HT1080 (cell line): ENCODE measurements at regions not wholly inside any gene's neighbourhood (a gene's known extent, or its start where the extent isn't known, plus 50 kb on each side); places are given as distances from the start of the nearest gene placed in this dataset.

Experiments used
- DNase-seq: peaks from one replicate; pipeline ENCODE4 v3.0.0-alpha.2; 2015; ENCODE audit warnings: low read depth

- DNase-seq: no peak
These were observed 203.8 kb downstream of the RPLP1 start for GRCh38 chr15:69656271-69657030.

GRCh38 chr15:69657626-69658025, 205.0 kb downstream of the RPLP1 start:
- DNase-seq: no peak

- DNase-seq: no peak
These were observed 205.9 kb downstream of the RPLP1 start for GRCh38 chr15:69658411-69658945.

- DNase-seq: peak; percentile 25
These were observed 206.9 kb downstream of the RPLP1 start for GRCh38 chr15:69659454-69660050.

GRCh38 chr15:69660114-69660513, 207.5 kb downstream of the RPLP1 start:
- DNase-seq: no peak

- DNase-seq: no peak
These were observed 208.2 kb downstream of the RPLP1 start for GRCh38 chr15:69660658-69661405.

GRCh38 chr15:69661446-69661845, 208.8 kb downstream of the RPLP1 start:
- no peak for DNase-seq

- DNase-seq: no peak
These were observed 209.4 kb downstream of the RPLP1 start for GRCh38 chr15:69661871-69662644.

GRCh38 chr15:69662645-69663000, 210.0 kb downstream of the RPLP1 start:
- no peak for DNase-seq

- no peak for DNase-seq
These were observed 210.8 kb downstream of the RPLP1 start for GRCh38 chr15:69663441-69663840.

- no peak for DNase-seq
These were observed 211.4 kb downstream of the RPLP1 start for GRCh38 chr15:69663982-69664381.

GRCh38 chr15:69664572-69665571, 212.3 kb downstream of the RPLP1 start:
- no peak for DNase-seq

- DNase-seq: no peak
These were observed 213.1 kb downstream of the RPLP1 start for GRCh38 chr15:69665641-69666111.

GRCh38 chr15:69666441-69666882, 213.8 kb downstream of the RPLP1 start:
- peak; percentile 13 for DNase-seq

GRCh38 chr15:69666921-69667811, 214.5 kb downstream of the RPLP1 start:
- no peak for DNase-seq

- no peak for DNase-seq
These were observed 215.6 kb downstream of the RPLP1 start for GRCh38 chr15:69668039-69668705.

- no peak for DNase-seq
These were observed 216.3 kb downstream of the RPLP1 start for GRCh38 chr15:69668963-69669362.

GRCh38 chr15:69669446-69669845, 216.8 kb downstream of the RPLP1 start:
- DNase-seq: no peak
